GM18502 (cell line): ENCODE measurements at regions not wholly inside any gene's neighbourhood (a gene's known extent, or its start where the extent isn't known, plus 50 kb on each side); places are given as distances from the start of the nearest gene placed in this dataset.

Experiments
- ATAC-seq: cut with Tn5 transposase; IDR thresholded peaks from one replicate; pipeline ENCODE4 v1.9.1; 2021; ENCODE audit warnings: mild to moderate bottlenecking; ENCODE audit not compliant: unreplicated experiment, poor library complexity

DNA sequence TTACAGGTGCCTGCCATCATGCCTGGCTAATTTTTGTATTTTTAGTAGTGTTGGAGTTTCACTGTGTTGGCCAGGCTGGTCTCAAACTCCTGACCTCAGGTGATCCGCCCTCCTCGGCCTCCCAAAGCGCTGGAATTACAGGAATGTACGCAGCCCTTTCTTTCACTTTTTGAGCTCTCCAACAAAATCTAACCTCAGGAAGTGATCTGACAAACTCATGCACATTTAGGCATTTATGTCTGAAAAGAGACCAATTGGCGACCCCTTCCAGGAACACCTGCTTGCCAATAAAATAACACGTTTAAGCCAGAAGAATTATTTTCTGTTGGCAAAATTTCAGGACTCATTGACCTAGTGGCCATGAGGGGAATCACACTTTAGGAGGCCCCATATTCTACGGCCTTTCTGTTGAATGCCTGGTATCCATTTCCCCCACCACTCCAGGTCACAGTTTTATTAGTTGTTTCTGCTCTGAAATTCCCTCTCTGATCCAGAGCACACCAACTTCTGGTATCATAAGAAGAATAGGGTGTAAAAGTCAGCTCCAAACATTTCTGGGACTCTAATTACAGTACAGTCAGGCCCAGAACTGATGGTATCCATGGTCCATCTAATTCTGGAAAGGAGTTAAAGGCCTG lies 65.8 kb upstream of the FRMD4A start:
- ATAC-seq: no peak

DNA sequence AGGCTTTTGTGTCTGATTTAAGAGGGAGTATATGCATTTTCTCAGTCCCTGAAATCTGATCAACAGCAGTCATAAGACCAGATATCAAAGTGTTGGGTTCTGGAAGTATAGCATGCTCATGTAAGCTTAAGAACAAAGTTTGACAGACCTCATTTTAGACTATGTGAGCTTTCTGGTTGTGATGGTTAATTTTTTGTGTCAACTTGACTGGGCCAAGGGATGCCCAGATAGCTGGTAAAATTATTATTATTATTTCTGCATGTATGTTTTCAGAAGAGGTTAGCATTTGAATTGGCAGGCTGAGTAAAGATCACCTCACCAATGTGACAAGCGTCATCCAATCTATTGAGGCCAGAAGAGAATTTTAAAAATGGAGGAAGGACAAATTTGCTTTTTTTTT lies 63.5 kb upstream of the FRMD4A start:
- ATAC-seq: no peak

DNA sequence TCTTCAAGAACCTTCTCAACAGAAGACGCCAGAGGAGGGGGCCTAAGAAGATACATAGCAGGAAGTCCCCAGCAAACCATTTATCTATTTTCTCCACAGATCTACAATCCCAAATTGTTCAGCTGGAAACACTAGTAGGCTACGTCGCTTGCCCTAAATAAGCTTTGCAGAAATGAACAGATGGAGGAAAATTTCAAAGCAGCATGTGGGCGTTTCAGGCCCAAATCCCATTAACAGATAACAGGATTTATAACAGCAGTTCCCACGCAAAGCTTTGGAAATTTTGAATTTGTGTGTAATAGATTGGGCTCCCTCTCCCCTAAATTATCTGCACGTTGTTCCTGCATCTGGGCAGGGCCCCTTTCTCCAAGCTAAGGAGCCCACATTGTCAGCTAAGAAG lies 60.6 kb upstream of the FRMD4A start:
- no peak for ATAC-seq

- ATAC-seq: peak; percentile 95
Observed at GRCh38 chr10:14389981-14390590, 59.4 kb upstream of the FRMD4A start.

DNA sequence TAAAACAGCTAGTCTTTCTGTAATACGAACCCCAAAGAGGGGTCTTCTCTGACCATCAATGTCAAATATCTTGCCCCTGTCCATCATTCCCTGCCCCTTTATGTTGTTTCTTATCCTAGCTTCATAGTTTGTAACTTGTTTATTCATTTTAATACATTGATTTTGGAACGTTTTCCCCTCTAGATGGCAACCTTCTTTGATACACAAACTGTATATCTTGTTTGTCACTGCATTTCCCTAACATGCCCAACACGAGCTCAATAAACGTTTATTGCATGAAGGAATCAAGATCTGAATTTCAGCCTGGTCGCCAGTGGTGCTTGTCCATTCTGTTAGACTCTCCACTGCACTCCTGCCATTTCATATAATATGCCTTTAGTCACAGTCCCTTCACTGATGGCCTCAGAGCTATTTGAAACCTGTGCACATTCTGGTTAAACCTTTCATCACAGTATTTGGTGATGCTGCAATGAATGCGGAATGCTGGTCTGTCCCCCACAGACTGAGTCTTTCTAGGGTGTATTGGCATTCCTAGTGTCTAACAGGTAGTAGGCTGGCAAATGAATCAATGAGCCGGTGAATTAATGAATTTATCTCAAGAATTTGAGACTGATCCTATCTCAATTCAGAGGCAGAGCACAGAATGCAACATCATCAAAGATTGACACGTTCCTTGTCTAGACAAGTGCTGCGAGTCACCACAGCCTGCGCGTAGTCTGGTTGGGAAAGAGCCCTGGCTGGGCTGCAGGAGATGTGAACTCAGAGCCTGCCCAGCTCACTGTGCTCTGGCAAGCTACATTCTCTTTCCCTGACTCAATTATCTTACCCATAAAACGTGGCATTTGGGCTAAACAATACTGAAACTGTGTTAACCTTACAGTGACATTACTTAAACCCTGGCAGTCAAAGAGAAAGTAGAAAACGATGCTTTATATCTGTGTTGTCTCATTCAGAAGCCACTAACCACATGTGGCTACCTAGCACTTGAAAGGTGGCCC lies 55.2 kb upstream of the FRMD4A start:
- no peak for ATAC-seq

GRCh38 chr10:14384915-14385314 lies 54.2 kb upstream of the FRMD4A start:
- ATAC-seq: no peak

- ATAC-seq: no peak
Observed at GRCh38 chr10:14384116-14384730, 53.5 kb upstream of the FRMD4A start.

- ATAC-seq: no peak
Observed at GRCh38 chr10:14383266-14383665, 52.5 kb upstream of the FRMD4A start.

DNA sequence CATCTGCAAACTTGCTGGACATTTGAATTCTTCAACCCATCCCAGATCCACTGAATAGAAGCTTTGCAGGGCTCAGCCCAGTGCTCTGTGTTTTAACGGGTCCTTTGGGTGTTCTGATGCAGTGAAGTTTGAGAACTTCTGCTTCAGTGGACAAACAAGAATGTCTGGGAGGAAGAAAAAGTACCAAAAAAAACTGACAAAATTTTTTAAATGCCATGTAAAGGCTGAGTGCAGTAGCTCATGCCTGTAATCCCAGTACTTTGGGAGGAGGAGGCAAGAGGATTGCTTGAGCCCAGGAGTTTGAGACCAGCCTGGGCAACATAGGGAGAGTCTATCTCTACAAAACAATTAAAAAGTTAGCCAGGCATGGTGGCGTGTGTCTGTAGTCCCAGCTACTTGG lies 51.8 kb upstream of the FRMD4A start:
- no peak for ATAC-seq

- peak; percentile 76 for ATAC-seq
Observed at GRCh38 chr10:14382022-14382421, 51.3 kb upstream of the FRMD4A start.

DNA sequence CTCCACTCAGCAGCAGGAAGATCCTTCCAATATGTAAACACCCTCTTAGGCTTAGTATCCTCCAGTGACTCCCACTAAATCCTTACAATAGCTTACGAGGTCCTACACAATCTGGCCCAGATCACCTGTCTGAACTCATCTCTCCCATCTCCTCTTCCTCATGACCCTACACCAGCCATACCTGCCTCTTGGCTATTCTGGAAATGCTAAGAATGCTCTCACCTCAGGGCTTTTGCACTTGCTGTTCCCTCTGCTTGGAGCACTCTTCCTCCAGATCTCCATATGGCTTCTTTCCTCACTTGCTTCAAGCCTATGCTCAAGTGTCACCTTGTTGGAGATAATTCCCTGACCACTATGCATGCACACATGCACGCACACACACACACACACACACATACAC lies 50.8 kb upstream of the FRMD4A start:
- no peak for ATAC-seq

DNA sequence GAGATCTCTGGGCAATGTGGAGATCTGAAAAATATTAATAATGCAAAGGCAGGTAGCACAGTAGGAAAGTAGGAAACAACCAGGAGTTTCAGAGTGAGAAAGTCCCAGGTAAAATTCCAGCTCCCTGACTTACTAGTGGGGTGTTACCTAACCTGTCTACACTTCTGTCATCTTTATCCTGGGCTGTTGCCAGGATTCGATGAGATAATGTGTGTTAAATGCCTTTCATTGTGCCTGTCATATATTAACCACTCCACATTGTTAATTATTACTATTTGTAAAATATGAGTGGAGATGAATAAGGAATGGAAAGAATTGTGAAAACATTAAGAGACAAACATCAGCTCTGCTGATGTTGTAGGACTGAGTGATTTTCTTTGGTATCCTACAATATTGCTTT lies 50.0 kb upstream of the FRMD4A start:
- ATAC-seq: no peak
